GM19455 (cell line): ENCODE measurements at regions not wholly inside any gene's neighbourhood (a gene's known extent, or its start where the extent isn't known, plus 50 kb on each side); places are given as distances from the start of the nearest gene placed in this dataset.

Experiments
- ATAC-seq: cut with Tn5 transposase; IDR thresholded peaks from one replicate; pipeline ENCODE4 v1.9.1; 2021; ENCODE audit not compliant: unreplicated experiment

- ATAC-seq, result no peak
These were observed 255.9 kb downstream of the GABRG2 start for GRCh38 chr5:162323466-162323865.

GRCh38 chr5:162324328-162324727 is 256.8 kb downstream of the GABRG2 start:
- no peak for ATAC-seq

GRCh38 chr5:162325143-162325727 is 257.7 kb downstream of the GABRG2 start:
- ATAC-seq, result no peak

GRCh38 chr5:162334944-162335343 is 267.4 kb downstream of the GABRG2 start:
- no peak for ATAC-seq

- no peak for ATAC-seq
These were observed 292.9 kb downstream of the GABRG2 start for GRCh38 chr5:162360373-162360931.

- no peak for ATAC-seq
These were observed 304.7 kb downstream of the GABRG2 start for GRCh38 chr5:162372256-162372655.

GRCh38 chr5:162377895-162378294 is 310.3 kb downstream of the GABRG2 start:
- no peak for ATAC-seq

GRCh38 chr5:162382839-162383238 is 315.3 kb downstream of the GABRG2 start:
- ATAC-seq, result no peak

- ATAC-seq, result no peak
These were observed 316.7 kb downstream of the GABRG2 start for GRCh38 chr5:162384225-162384624.

GRCh38 chr5:162391833-162392232 is 324.3 kb downstream of the GABRG2 start:
- ATAC-seq, result no peak

GRCh38 chr5:162392336-162392735 is 324.8 kb downstream of the GABRG2 start:
- no peak for ATAC-seq

- ATAC-seq, result no peak
These were observed 326.0 kb downstream of the GABRG2 start for GRCh38 chr5:162393534-162393933.

- no peak for ATAC-seq
These were observed 340.0 kb downstream of the GABRG2 start for GRCh38 chr5:162407614-162408013.

- no peak for ATAC-seq
These were observed 342.8 kb downstream of the GABRG2 start for GRCh38 chr5:162410365-162410764.

GRCh38 chr5:162429142-162429541 is 361.6 kb downstream of the GABRG2 start:
- ATAC-seq, result no peak

GRCh38 chr5:162434281-162434680 is 366.7 kb downstream of the GABRG2 start:
- no peak for ATAC-seq

- no peak for ATAC-seq
These were observed 368.5 kb downstream of the GABRG2 start for GRCh38 chr5:162436055-162436454.

GRCh38 chr5:162444129-162444762 is 376.7 kb downstream of the GABRG2 start:
- ATAC-seq, result no peak

- no peak for ATAC-seq
These were observed 388.5 kb downstream of the GABRG2 start for GRCh38 chr5:162456086-162456485.

- no peak for ATAC-seq
These were observed 398.4 kb downstream of the GABRG2 start for GRCh38 chr5:162466011-162466410.

GRCh38 chr5:162473041-162473714 is 405.6 kb downstream of the GABRG2 start:
- no peak for ATAC-seq

GRCh38 chr5:162474239-162474638 is 406.7 kb downstream of the GABRG2 start:
- ATAC-seq, result no peak
